ENCODE measurements at regions not wholly inside any gene's neighbourhood (a gene's known extent, or its start where the extent isn't known, plus 50 kb on each side); places are given as distances from the start of the nearest gene placed in this dataset.

- no peak for TF ChIP-seq CTCF (IDR thresholded peaks at IDR 0.05; ENCODE audit: low read depth, low read length, missing control alignments)
- no peak overlapping the region for H3K4me3 ChIP-seq (replicated peaks; ENCODE audit: low read depth, low read length)
- DNase-seq (ENCODE audit: extremely low read depth, low read depth) = no peak
These were observed 65.7 kb upstream of the EPHA4 start for GRCh38 chr2:221637851-221638250.

GRCh38 chr2:221635949-221636348, 63.8 kb upstream of the EPHA4 start:
- no peak for TF ChIP-seq CTCF (IDR thresholded peaks at IDR 0.05; ENCODE audit: low read depth, low read length, missing control alignments)
- H3K4me3 ChIP-seq (replicated peaks; ENCODE audit: low read depth, low read length) = no peak overlapping the region
- DNase-seq (ENCODE audit: extremely low read depth, low read depth) = no peak

GRCh38 chr2:221629468-221629867, 57.4 kb upstream of the EPHA4 start:
- TF ChIP-seq CTCF (IDR thresholded peaks at IDR 0.05; ENCODE audit: low read depth, low read length, missing control alignments) = no peak
- no peak overlapping the region for H3K4me3 ChIP-seq (replicated peaks; ENCODE audit: low read depth, low read length)
- peak; percentile 36 for DNase-seq (ENCODE audit: extremely low read depth, low read depth)

GRCh38 chr2:221624475-221624874, 52.4 kb upstream of the EPHA4 start:
- H3K4me3 ChIP-seq (replicated peaks; ENCODE audit: low read depth, low read length) = no peak overlapping the region
- no peak for DNase-seq (ENCODE audit: extremely low read depth, low read depth)
- no peak for TF ChIP-seq CTCF (IDR thresholded peaks at IDR 0.05; ENCODE audit: low read depth, low read length, missing control alignments)

Measured in HFF-Myc (cell line).